ENCODE measurements at regions not wholly inside any gene's neighbourhood (a gene's known extent, or its start where the extent isn't known, plus 50 kb on each side); places are given as distances from the start of the nearest gene placed in this dataset.
A peak's percentile ranks its signal among the peaks of the same experiment; 100 is the strongest.

- Histone ChIP-seq H3K23me2 (ENCODE audit: low read depth, low read length) (no peaks in the 10 kb centered on the region), H4K5ac (ENCODE audit: insufficient read length, low read depth, low read length) (no peak overlapping the region), H2AFZ (ENCODE audit: low read length) (no peak overlapping the region), H3K18ac (ENCODE audit: extremely low read depth, low read length) (no peak overlapping the region), H2BK120ac (replicated peaks; ENCODE audit: low read depth, low read length) (no peak overlapping the region), H4K20me1 (replicated peaks in 1 of 2; ENCODE audit: control insufficient read depth in 1 of 2, insufficient read depth in 2 of 2, low read length in 2 of 2) (no peaks in the 10 kb centered on the region), H3K36me3 (ENCODE audit: control insufficient read depth in 2 of 4, insufficient read depth in 4 of 4, low read length in 3 of 4) (peaks cover 10 to 27% (median 21%) of the 10 kb centered on the region in 4 experiments), H3K9me3 (ENCODE audit: insufficient read depth in 2 of 2, low read depth in 1 of 2, low read length in 1 of 2) (peaks cover 17 to 19% of the 10 kb centered on the region in 2 experiments), H3K4me2 (ENCODE audit: insufficient read depth in 1 of 2, low read depth in 2 of 2, low read length in 2 of 2) (no peak overlapping the region), H2BK5ac (ENCODE audit: low read depth, low read length) (no peak overlapping the region), H2AK5ac (ENCODE audit: low read depth, low read length) (no peak overlapping the region), H3K56ac (replicated peaks; ENCODE audit: insufficient read length, low read depth, low read length) (no peak overlapping the region), H2BK20ac (ENCODE audit: low read length) (no peak overlapping the region), H3K4me1 (replicated peaks in 1 of 4; ENCODE audit: control insufficient read depth in 3 of 4, insufficient read depth in 4 of 4, low read length in 3 of 4) (peaks cover 0 to 2% (median 0%) of the 10 kb centered on the region in 4 experiments; a peak in 2 of 7 replicates), H3K27me3 (replicated peaks in 1 of 4; ENCODE audit: control insufficient read depth in 3 of 4, extremely low read depth in 1 of 4, insufficient read depth in 3 of 4, low read length in 3 of 4) (no peaks in the 10 kb centered on the region), H4K91ac (replicated peaks; ENCODE audit: insufficient read length, low read length) (no peak overlapping the region), H3K9ac (replicated peaks in 1 of 4; ENCODE audit: extremely low read depth in 1 of 4, low read depth in 3 of 4, low read length in 3 of 4) (no peak overlapping the region), H3K14ac (ENCODE audit: insufficient read length) (no peak overlapping the region), H2BK12ac (ENCODE audit: low read depth, low read length) (no peak overlapping the region), H3K27ac (ENCODE audit: low read depth, low read length) (no peak overlapping the region), H3K4ac (replicated peaks; ENCODE audit: insufficient read length, low read depth, low read length) (no peak overlapping the region), H3K79me2 (ENCODE audit: control insufficient read depth in 1 of 2, insufficient read depth in 2 of 2, low read length in 2 of 2) (no peaks in the 10 kb centered on the region), H3K79me1 (ENCODE audit: low read depth, low read length) (no peaks in the 10 kb centered on the region; the same call in 1 of the 2 replicates), H3K4me3 (ENCODE audit: extremely low read depth in 1 of 4, insufficient read depth in 2 of 4, low read depth in 3 of 4, low read length in 4 of 4) (no peak overlapping the region), H2BK15ac (ENCODE audit: low read length) (no peak overlapping the region), H4K8ac (ENCODE audit: extremely low read depth, insufficient read depth, low read length) (no peak overlapping the region), H3K23ac (ENCODE audit: insufficient read length) (no peak overlapping the region)
- CTCF ChIA-PET (ENCODE audit: partially characterized antibody) = interaction anchor here (0.5 to 7.1 kb wide), 27 partner anchors 8 to 483 kb away, joined by 3 to 66 read pairs (median 4); no protein-coding TSS in a partner anchor
- no peak for FAIRE-seq
- POLR2A ChIA-PET (ENCODE audit: partially characterized antibody) = interaction anchor here (1.1 to 1.9 kb wide), 3 partner anchors 16 to 284 kb away, joined by 3 to 5 read pairs (median 3); no protein-coding TSS in a partner anchor
- WGBS, 2 experiments (ENCODE audit: extremely low coverage in 1 of 2, insufficient coverage in 1 of 2, insufficient read length in 1 of 2, insufficient replicate concordance in 2 of 2, low coverage in 1 of 2, low lambda C conversion rate in 2 of 2, missing lambda C conversion rate in 1 of 2) = 53% methylated on average over 11 of the region's 11 CpGs; no CpG with 5 or more reads in 1 of the 2 experiments
- peak; percentile 25 to 74 for DNase-seq (ENCODE audit: low read depth in 1 of 2, low spot score in 2 of 2)
- peak; percentile 44; the same call in 1 of the 2 replicates for TF ChIP-seq CEBPB (IDR thresholded peaks at IDR 0.05; ENCODE audit: low read depth, low read length)
- no peak for TF ChIP-seq KDM4A (IDR thresholded peaks at IDR 0.05; ENCODE audit: low read depth, low read length, severe bottlenecking)
- TF ChIP-seq E2F6 (IDR thresholded peaks at IDR 0.05) = no peak
- no peak for TF ChIP-seq BRCA1 (IDR thresholded peaks at IDR 0.05; ENCODE audit: low read depth, low read length)
- no peak for TF ChIP-seq CBX5 (IDR thresholded peaks at IDR 0.05; ENCODE audit: low read depth, low read length)
- TF ChIP-seq NANOG (IDR thresholded peaks at IDR 0.05; ENCODE audit: insufficient read depth, low read depth, low read length, poor library complexity, severe bottlenecking) = no peak
- no peak for TF ChIP-seq BCL11A (IDR thresholded peaks at IDR 0.05; ENCODE audit: low read depth in 2 of 2, low read length in 2 of 2)
- TF ChIP-seq CTCF (IDR thresholded peaks at IDR 0.05; ENCODE audit: control extremely low read depth in 1 of 3, insufficient read depth in 1 of 3, low read depth in 1 of 3, low read length in 3 of 3) = peak in 2 of 3 experiments; percentile 72 to 80; a peak in 3 of 4 replicates
- no peak for TF ChIP-seq TEAD4 (IDR thresholded peaks at IDR 0.05; ENCODE audit: low read depth, low read length)
- no peak for TF ChIP-seq YY1 (IDR thresholded peaks at IDR 0.05; ENCODE audit: low read depth, low read length)
Measured at GRCh38 chr20:52083627-52084232, 107.8 kb downstream of the ZFP64 start.

All from H1 (cell line).